ENCODE measurements at regions not wholly inside any gene's neighbourhood (a gene's known extent, or its start where the extent isn't known, plus 50 kb on each side); places are given as distances from the start of the nearest gene placed in this dataset.
"Not testable (repeated sequence)": the region's sequence is repeated elsewhere in the genome, so short reads cannot be mapped to it uniquely, and the experiment has no call there.

DNA sequence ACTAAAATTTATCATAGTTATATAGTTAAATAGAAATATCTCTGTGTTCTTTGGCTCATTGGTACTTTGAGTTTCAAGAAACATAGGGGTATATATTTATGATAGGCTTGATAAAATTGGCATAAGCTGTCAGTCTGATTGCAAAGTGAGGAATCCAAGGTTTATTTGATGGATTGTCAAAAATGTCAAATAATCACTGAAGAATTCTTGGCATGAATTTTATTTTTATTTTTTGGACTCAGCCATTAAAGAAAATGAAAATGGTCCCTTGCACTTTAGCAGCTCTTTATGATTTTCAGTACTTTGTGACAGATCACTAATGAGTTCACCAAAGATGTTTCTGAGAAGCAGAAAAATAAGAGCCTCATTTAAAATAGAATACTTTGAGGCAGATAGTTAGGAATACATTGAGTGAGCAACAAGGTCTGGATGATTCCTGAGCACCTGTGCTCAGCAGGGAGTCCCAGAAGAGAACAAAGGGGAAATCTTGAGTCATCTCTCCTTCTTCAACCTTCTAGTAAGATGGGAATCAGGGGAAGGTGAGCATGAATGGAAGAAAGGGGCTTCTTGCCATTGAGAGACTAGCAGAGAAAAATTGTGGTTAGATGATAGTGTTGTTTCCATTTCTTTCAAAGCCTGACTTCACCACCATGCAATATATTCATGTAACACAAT, 85.3 kb upstream of the VEPH1 start:
- no peak for DNase-seq (ENCODE audit: low read depth)
- TF ChIP-seq, protein P1, sequence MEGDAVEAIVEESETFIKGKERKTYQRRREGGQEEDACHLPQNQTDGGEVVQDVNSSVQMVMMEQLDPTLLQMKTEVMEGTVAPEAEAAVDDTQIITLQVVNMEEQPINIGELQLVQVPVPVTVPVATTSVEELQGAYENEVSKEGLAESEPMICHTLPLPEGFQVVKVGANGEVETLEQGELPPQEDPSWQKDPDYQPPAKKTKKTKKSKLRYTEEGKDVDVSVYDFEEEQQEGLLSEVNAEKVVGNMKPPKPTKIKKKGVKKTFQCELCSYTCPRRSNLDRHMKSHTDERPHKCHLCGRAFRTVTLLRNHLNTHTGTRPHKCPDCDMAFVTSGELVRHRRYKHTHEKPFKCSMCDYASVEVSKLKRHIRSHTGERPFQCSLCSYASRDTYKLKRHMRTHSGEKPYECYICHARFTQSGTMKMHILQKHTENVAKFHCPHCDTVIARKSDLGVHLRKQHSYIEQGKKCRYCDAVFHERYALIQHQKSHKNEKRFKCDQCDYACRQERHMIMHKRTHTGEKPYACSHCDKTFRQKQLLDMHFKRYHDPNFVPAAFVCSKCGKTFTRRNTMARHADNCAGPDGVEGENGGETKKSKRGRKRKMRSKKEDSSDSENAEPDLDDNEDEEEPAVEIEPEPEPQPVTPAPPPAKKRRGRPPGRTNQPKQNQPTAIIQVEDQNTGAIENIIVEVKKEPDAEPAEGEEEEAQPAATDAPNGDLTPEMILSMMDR (conservative IDR thresholded peaks at IDR 0.05; ENCODE audit: low read depth, low read length): no peak

DNA sequence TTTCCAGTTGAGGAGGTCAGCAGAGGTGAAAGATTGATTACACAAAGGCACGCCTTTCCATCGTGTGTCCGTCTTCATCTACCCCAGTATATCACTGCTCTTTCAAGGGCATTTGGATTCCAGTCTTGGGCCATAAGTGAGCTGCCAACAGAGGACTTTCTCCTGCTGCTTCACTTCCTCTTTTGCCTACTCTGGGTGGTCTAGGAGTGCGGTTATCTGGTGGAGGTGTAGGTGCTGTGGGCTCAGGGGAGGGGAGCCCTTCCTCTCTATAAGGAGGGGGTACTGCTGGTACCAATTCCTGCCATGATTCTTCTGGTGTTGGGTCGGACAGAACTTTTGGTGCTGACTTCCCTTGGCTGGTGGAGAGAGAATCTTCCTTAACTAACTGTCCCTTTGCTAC, 83.1 kb upstream of the VEPH1 start:
- DNase-seq (ENCODE audit: low read depth): no peak
- TF ChIP-seq, protein P1 (conservative IDR thresholded peaks at IDR 0.05; ENCODE audit: low read depth, low read length): no peak
- no peak overlapping the region for H3K4me3 ChIP-seq (ENCODE audit: low read length)

More for the DNA sequence above, 85.3 kb upstream of the VEPH1 start:
- H3K4me3 ChIP-seq (ENCODE audit: low read length): no peak overlapping the region

DNA sequence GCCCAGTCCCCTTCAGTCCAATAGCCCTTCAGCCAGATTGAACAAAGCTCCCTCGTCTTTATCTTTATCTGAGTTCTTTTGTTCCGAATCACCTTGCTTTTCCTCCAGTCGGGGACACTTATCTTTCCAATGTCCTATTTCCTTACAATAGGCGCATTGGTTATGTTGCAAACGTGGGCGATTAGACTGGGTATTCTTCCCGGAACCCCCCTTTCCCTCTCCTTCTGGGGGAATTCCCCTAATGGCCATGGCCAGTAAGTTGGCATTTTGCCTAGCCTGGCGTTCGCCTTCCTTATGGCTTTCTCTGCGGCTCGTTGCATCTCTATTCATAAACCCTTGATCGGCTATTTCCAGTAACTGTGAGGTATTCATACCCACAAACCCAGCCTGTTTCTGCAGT, 82.2 kb upstream of the VEPH1 start:
- TF ChIP-seq, protein P1 (conservative IDR thresholded peaks at IDR 0.05; ENCODE audit: low read depth, low read length): no peak
- H3K4me3 ChIP-seq (ENCODE audit: low read length): no peak overlapping the region
- DNase-seq (ENCODE audit: low read depth): no peak

- TF ChIP-seq, protein P1 (conservative IDR thresholded peaks at IDR 0.05; ENCODE audit: low read depth, low read length): no peak
- no peak overlapping the region for H3K4me3 ChIP-seq (ENCODE audit: low read length)
- DNase-seq (ENCODE audit: low read depth): no peak
Observed at GRCh38 chr3:157582637-157582973, 79.4 kb upstream of the VEPH1 start.

- TF ChIP-seq, protein P1 (conservative IDR thresholded peaks at IDR 0.05; ENCODE audit: low read depth, low read length): peak; percentile 20
- not testable (repeated sequence) for DNase-seq (ENCODE audit: low read depth); H3K4me3 ChIP-seq (ENCODE audit: low read length)
Observed at GRCh38 chr3:157581956-157582636, 78.9 kb upstream of the VEPH1 start.

GRCh38 chr3:157581371-157581770, 78.2 kb upstream of the VEPH1 start:
- TF ChIP-seq, protein P1 (conservative IDR thresholded peaks at IDR 0.05; ENCODE audit: low read depth, low read length): no peak
- DNase-seq (ENCODE audit: low read depth): no peak
- no peak overlapping the region for H3K4me3 ChIP-seq (ENCODE audit: low read length)

GRCh38 chr3:157578181-157578580, 75.0 kb upstream of the VEPH1 start:
- no peak for DNase-seq (ENCODE audit: low read depth)
- TF ChIP-seq, protein P1 (conservative IDR thresholded peaks at IDR 0.05; ENCODE audit: low read depth, low read length): no peak
- H3K4me3 ChIP-seq (ENCODE audit: low read length): no peak overlapping the region

Data from retinal pigment epithelial cell (primary cell).